OCI-LY1 (cell line): ENCODE measurements at regions not wholly inside any gene's neighbourhood (a gene's known extent, or its start where the extent isn't known, plus 50 kb on each side); places are given as distances from the start of the nearest gene placed in this dataset.

Source experiments
- H2AFZ ChIP-seq: fragments of 200-600 bp; sonication (generic), shearing (Covaris generic); 2 replicates; pipeline ENCODE4 v1.6.0; 2014; ENCODE audit warnings: antibody characterized with exemption, mild to moderate bottlenecking, low read length
- H3F3A ChIP-seq: fragments of 200-600 bp; sonication (generic), shearing (Covaris generic); 2 replicates; pipeline ENCODE4 v1.6.0; 2014; ENCODE audit warnings: mild to moderate bottlenecking, antibody characterized with exemption, low read length, moderate library complexity; ENCODE audit not compliant: insufficient read depth
- H3K27ac ChIP-seq: fragments of 200-600 bp; sonication (generic); 2 replicates; pipeline ENCODE4 v1.5.1; 2014; ENCODE audit warnings: low read length, mixed run types, mild to moderate bottlenecking, low read depth; ENCODE audit not compliant: poor library complexity, severe bottlenecking
- H3K27me3 ChIP-seq: fragments of 200-600 bp; sonication (generic); 2 replicates; pipeline ENCODE4 v1.6.0; 2014; ENCODE audit warnings: antibody characterized with exemption, mild to moderate bottlenecking, low read length, moderate library complexity; ENCODE audit not compliant: insufficient read depth
- H3K36me3 ChIP-seq: fragments of 200-600 bp; sonication (generic); 2 replicates; pipeline ENCODE4 v1.6.1; 2014; ENCODE audit warnings: mild to moderate bottlenecking, antibody characterized with exemption, low read length, moderate library complexity, mixed read lengths; ENCODE audit not compliant: insufficient read depth
- H3K4me1 ChIP-seq: fragments of 200-600 bp; sonication (generic); 2 replicates; pipeline ENCODE4 v1.5.1; 2014; ENCODE audit warnings: mild to moderate bottlenecking, low read length, moderate library complexity; ENCODE audit not compliant: insufficient read depth, severe bottlenecking
- H3K4me2 ChIP-seq: fragments of 200-600 bp; sonication (generic), shearing (Covaris generic); 2 replicates; pipeline ENCODE4 v1.6.1; 2014; ENCODE audit warnings: low read length
- H3K4me3 ChIP-seq: fragments of 200-600 bp; sonication (generic); 2 replicates; pipeline ENCODE4 v1.5.1; 2014; ENCODE audit warnings: low read length, low read depth, mild to moderate bottlenecking, mixed read lengths; ENCODE audit not compliant: poor library complexity, severe bottlenecking
- H3K79me2 ChIP-seq: fragments of 200-600 bp; shearing (Covaris generic); 2 replicates; pipeline ENCODE4 v1.6.1; 2016; ENCODE audit warnings: mixed run types, low read length, mixed read lengths; ENCODE audit not compliant: insufficient read depth
- H3K9ac ChIP-seq: fragments of 200-600 bp; sonication (generic), shearing (Covaris generic); 2 replicates; pipeline ENCODE4 v1.6.1; 2014; ENCODE audit warnings: mild to moderate bottlenecking, low read length, mixed read lengths
- H3K9me2 ChIP-seq: fragments of 200-600 bp; sonication (generic), shearing (Covaris generic); 2 replicates; pipeline ENCODE4 v1.6.1; 2014; ENCODE audit warnings: low read depth, mild to moderate bottlenecking, low read length, mixed read lengths
- H3K9me3 ChIP-seq: fragments of 200-600 bp; shearing (Covaris generic); 2 replicates; pipeline ENCODE4 v1.6.1; 2014; ENCODE audit warnings: low read length, mixed read lengths
- H4K20me1 ChIP-seq: fragments of 200-600 bp; sonication (generic), shearing (Covaris generic); 2 replicates; pipeline ENCODE4 v1.6.0; 2016; ENCODE audit warnings: mild to moderate bottlenecking, low read length; ENCODE audit not compliant: insufficient read depth
- EZH2 ChIP-seq: fragments of 200-600 bp; sonication (generic), shearing (Covaris generic); IDR thresholded peaks from 2 replicates; pipeline ENCODE4 v1.8.0; 2017; ENCODE audit warnings: borderline replicate concordance, mixed run types, mild to moderate bottlenecking, antibody characterized with exemption, low read length, moderate library complexity, mixed read lengths
- TF ChIP-seq, protein P1 (sequence below): fragments of 200-600 bp; sonication (generic), shearing (Covaris generic); IDR thresholded peaks from 2 replicates; pipeline ENCODE4 v1.5.1; 2017; ENCODE audit warnings: mild to moderate bottlenecking, antibody characterized with exemption, low read length, moderate library complexity, mixed read lengths

DNA sequence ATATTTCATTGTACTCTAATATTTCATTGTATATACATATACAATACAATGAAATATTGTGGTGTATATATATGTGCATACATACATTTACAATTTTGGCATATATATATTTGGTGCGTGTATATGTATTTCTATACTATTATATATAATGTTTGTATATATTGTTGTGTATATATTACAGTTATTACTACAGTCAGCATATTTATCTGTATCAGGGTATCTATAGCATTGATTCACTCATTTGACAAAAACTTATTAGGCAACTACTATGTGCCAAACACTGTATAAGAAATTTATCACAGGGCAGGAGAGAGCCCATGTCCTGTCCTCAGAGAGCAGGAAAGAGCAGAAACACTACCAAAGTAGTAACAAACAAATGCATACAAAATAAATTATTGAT, 910.6 kb downstream of the QKI start:
- Histone ChIP-seq H2AFZ (no peak overlapping the region), H3K36me3 (no peaks in the 10 kb centered on the region), H3K4me2 (no peak overlapping the region), H3K4me1 (no peaks in the 10 kb centered on the region), H3K9me2 (no peaks in the 10 kb centered on the region), H3K79me2 (no peaks in the 10 kb centered on the region), H3K9me3 (no peaks in the 10 kb centered on the region), H3F3A (no peaks in the 10 kb centered on the region), H3K4me3 (no peak overlapping the region), H3K9ac (no peak overlapping the region), H3K27me3 (no peaks in the 10 kb centered on the region), H3K27ac (no peak overlapping the region), H4K20me1 (no peaks in the 10 kb centered on the region)
- TF ChIP-seq, protein P1, sequence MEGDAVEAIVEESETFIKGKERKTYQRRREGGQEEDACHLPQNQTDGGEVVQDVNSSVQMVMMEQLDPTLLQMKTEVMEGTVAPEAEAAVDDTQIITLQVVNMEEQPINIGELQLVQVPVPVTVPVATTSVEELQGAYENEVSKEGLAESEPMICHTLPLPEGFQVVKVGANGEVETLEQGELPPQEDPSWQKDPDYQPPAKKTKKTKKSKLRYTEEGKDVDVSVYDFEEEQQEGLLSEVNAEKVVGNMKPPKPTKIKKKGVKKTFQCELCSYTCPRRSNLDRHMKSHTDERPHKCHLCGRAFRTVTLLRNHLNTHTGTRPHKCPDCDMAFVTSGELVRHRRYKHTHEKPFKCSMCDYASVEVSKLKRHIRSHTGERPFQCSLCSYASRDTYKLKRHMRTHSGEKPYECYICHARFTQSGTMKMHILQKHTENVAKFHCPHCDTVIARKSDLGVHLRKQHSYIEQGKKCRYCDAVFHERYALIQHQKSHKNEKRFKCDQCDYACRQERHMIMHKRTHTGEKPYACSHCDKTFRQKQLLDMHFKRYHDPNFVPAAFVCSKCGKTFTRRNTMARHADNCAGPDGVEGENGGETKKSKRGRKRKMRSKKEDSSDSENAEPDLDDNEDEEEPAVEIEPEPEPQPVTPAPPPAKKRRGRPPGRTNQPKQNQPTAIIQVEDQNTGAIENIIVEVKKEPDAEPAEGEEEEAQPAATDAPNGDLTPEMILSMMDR, result no peak
- TF ChIP-seq EZH2, result no peak

DNA sequence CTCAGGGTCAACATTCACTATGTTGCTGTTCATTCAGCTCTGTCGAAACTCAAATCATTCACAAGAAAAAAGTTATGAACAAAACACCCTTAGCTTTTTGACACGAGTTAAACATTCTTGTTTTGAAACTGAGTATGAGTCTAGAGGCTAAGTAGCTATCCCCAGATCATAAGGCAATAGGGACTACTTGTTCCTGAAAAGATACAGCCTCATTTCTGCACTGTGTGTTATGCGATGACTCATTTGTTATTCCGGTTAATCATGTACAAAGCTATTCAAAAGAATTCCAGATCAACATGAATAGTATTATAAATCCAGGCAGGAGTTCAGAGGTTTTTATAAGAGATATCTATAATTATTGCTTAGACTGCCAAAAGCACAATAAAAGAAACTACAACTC, 908.0 kb downstream of the QKI start:
- H3K4me1 ChIP-seq, result no peaks in the 10 kb centered on the region
- no peak overlapping the region for H3K27ac ChIP-seq
- no peaks in the 10 kb centered on the region for H3K9me2 ChIP-seq
- no peak overlapping the region for H2AFZ ChIP-seq
- H3K9me3 ChIP-seq, result no peaks in the 10 kb centered on the region
- no peaks in the 10 kb centered on the region for H3K79me2 ChIP-seq
- H3K36me3 ChIP-seq, result no peaks in the 10 kb centered on the region
- no peak overlapping the region for H3K4me3 ChIP-seq
- H3K4me2 ChIP-seq, result no peak overlapping the region
- no peaks in the 10 kb centered on the region for H3F3A ChIP-seq
- no peaks in the 10 kb centered on the region for H3K27me3 ChIP-seq
- no peaks in the 10 kb centered on the region for H4K20me1 ChIP-seq
- TF ChIP-seq, protein P1, result no peak
- no peak for TF ChIP-seq EZH2
- no peak overlapping the region for H3K9ac ChIP-seq

DNA sequence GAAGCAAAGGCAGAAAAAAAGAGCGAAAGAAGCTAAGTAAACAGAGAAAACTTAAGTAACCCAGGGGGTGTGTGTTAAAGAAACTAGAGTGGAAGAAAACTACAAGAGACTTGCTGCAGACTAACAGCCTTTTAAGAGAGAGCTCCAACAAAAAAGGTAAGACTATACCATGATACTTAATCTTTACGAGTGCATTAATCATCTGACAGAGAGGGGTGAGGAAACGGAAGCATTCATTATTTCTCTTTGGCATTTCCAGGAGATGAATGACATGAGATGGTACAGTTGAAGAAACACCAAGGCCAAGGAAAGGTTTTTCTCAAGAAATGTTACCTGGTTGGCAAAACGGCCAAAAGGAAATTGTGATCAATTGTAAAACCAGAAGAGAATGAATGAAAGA, 906.8 kb downstream of the QKI start:
- no peaks in the 10 kb centered on the region for H3K9me2 ChIP-seq
- H3K4me3 ChIP-seq, result no peak overlapping the region
- no peak overlapping the region for H3K9ac ChIP-seq
- H3K4me1 ChIP-seq, result no peaks in the 10 kb centered on the region
- H3K79me2 ChIP-seq, result no peaks in the 10 kb centered on the region
- H3K27ac ChIP-seq, result no peak overlapping the region
- H3K27me3 ChIP-seq, result no peaks in the 10 kb centered on the region
- H3K9me3 ChIP-seq, result no peaks in the 10 kb centered on the region
- no peak overlapping the region for H3K4me2 ChIP-seq
- no peaks in the 10 kb centered on the region for H4K20me1 ChIP-seq
- no peaks in the 10 kb centered on the region for H3F3A ChIP-seq
- no peaks in the 10 kb centered on the region for H3K36me3 ChIP-seq
- no peak overlapping the region for H2AFZ ChIP-seq
- TF ChIP-seq, protein P1, result no peak
- no peak for TF ChIP-seq EZH2
